ENCODE measurements at regions not wholly inside any gene's neighbourhood (a gene's known extent, or its start where the extent isn't known, plus 50 kb on each side); places are given as distances from the start of the nearest gene placed in this dataset.

GRCh38 chr20:43320536-43320935, 130.8 kb upstream of the PTPRT start:
- Mint-ChIP-seq H3K36me3 (no peaks in the 10 kb centered on the region), H3K27ac (no peak overlapping the region)

GRCh38 chr20:43318755-43319297, 129.1 kb upstream of the PTPRT start:
- Mint-ChIP-seq H3K4me1 (ENCODE audit: unreplicated experiment) (no peaks in the 10 kb centered on the region), H3K36me3 (no peaks in the 10 kb centered on the region), H3K27me3 (peaks cover 12% of the 10 kb centered on the region), H3K27ac (no peak overlapping the region), H3K4me3 (no peak overlapping the region), H3K9me3 (peaks cover 4% of the 10 kb centered on the region)
- no peak for TF ChIP-seq CTCF (conservative IDR thresholded peaks at IDR 0.05)
- DNase-seq (ENCODE audit: extremely low spot score, unreplicated experiment): no peak

More at GRCh38 chr20:43320536-43320935, 130.8 kb upstream of the PTPRT start:
- no peak for DNase-seq (ENCODE audit: extremely low spot score, unreplicated experiment)
- H3K4me3 Mint-ChIP-seq: no peak overlapping the region
- peaks cover 10% of the 10 kb centered on the region for H3K27me3 Mint-ChIP-seq
- TF ChIP-seq CTCF (conservative IDR thresholded peaks at IDR 0.05): no peak
- no peaks in the 10 kb centered on the region for H3K4me1 Mint-ChIP-seq (ENCODE audit: unreplicated experiment)
- H3K9me3 Mint-ChIP-seq: peaks cover 4% of the 10 kb centered on the region

GRCh38 chr20:43316271-43316670, 126.6 kb upstream of the PTPRT start:
- Mint-ChIP-seq H3K27ac (no peak overlapping the region), H3K36me3 (no peaks in the 10 kb centered on the region), H3K4me3 (no peak overlapping the region), H3K27me3 (peaks cover 24% of the 10 kb centered on the region), H3K9me3 (no peaks in the 10 kb centered on the region), H3K4me1 (ENCODE audit: unreplicated experiment) (no peaks in the 10 kb centered on the region)
- DNase-seq (ENCODE audit: extremely low spot score, unreplicated experiment): no peak
- TF ChIP-seq CTCF (conservative IDR thresholded peaks at IDR 0.05): no peak

GRCh38 chr20:43309266-43309665, 119.6 kb upstream of the PTPRT start:
- peaks cover 21% of the 10 kb centered on the region for H3K27me3 Mint-ChIP-seq
- H3K36me3 Mint-ChIP-seq: no peaks in the 10 kb centered on the region
- no peak overlapping the region for H3K4me3 Mint-ChIP-seq
- no peak for DNase-seq (ENCODE audit: extremely low spot score, unreplicated experiment)
- no peak for TF ChIP-seq CTCF (conservative IDR thresholded peaks at IDR 0.05)
- H3K27ac Mint-ChIP-seq: no peak overlapping the region
- peaks cover 8% of the 10 kb centered on the region for H3K9me3 Mint-ChIP-seq
- no peaks in the 10 kb centered on the region for H3K4me1 Mint-ChIP-seq (ENCODE audit: unreplicated experiment)

GRCh38 chr20:43306837-43307236, 117.1 kb upstream of the PTPRT start:
- Mint-ChIP-seq H3K27ac (no peak overlapping the region), H3K9me3 (peaks cover 8% of the 10 kb centered on the region)
- no peak for TF ChIP-seq CTCF (conservative IDR thresholded peaks at IDR 0.05)

GRCh38 chr20:43305749-43306148, 116.0 kb upstream of the PTPRT start:
- H3K27ac Mint-ChIP-seq: no peak overlapping the region
- no peak for TF ChIP-seq CTCF (conservative IDR thresholded peaks at IDR 0.05)
- peaks cover 8% of the 10 kb centered on the region for H3K9me3 Mint-ChIP-seq
- H3K4me3 Mint-ChIP-seq: no peak overlapping the region
- H3K4me1 Mint-ChIP-seq (ENCODE audit: unreplicated experiment): no peaks in the 10 kb centered on the region
- peaks cover 4% of the 10 kb centered on the region for H3K27me3 Mint-ChIP-seq
- no peak for DNase-seq (ENCODE audit: extremely low spot score, unreplicated experiment)
- H3K36me3 Mint-ChIP-seq: no peaks in the 10 kb centered on the region

More at GRCh38 chr20:43306837-43307236, 117.1 kb upstream of the PTPRT start:
- Mint-ChIP-seq H3K27me3 (peaks cover 13% of the 10 kb centered on the region), H3K36me3 (no peaks in the 10 kb centered on the region), H3K4me3 (no peak overlapping the region), H3K4me1 (ENCODE audit: unreplicated experiment) (no peaks in the 10 kb centered on the region)
- no peak for DNase-seq (ENCODE audit: extremely low spot score, unreplicated experiment)
